WTC11 (cell line): ENCODE measurements at regions not wholly inside any gene's neighbourhood (a gene's known extent, or its start where the extent isn't known, plus 50 kb on each side); places are given as distances from the start of the nearest gene placed in this dataset.
A peak's percentile ranks its signal among the peaks of the same experiment; 100 is the strongest.

Experiments
- ATAC-seq: fragments of 200-7000 bp; cut with Tn5 transposase; 2 replicates; pipeline ENCODE4 v1.10.0; 2021; ENCODE audit warnings: mild to moderate bottlenecking, moderate library complexity
- CTCF ChIA-PET: fragments of 300-600 bp; sonication (Branson Sonifier 250); formaldehyde crosslinking; loops from one replicate; lab custom pipeline; 2021; ENCODE audit warnings: antibody characterized with exemption; lab: Charles Lee
- POLR2A ChIA-PET: fragments of 350-600 bp; sonication (Branson Sonifier 250); formaldehyde crosslinking; loops from one replicate; lab custom pipeline; 2021; ENCODE audit warnings: antibody characterized with exemption; lab: Charles Lee
- DNase-seq: peaks from one replicate; pipeline ENCODE4 v3.0.0; 2021; ENCODE audit warnings: low spot score
- H3K27ac Mint-ChIP-seq: 2 replicates; pipeline ENCODE4 v1.8.0; 2021; ENCODE audit warnings: mixed read lengths
- H3K27me3 Mint-ChIP-seq: 2 replicates; pipeline ENCODE4 v1.8.0; 2021; ENCODE audit warnings: low read depth, mild to moderate bottlenecking, moderate library complexity, mixed read lengths
- H3K36me3 Mint-ChIP-seq: 2 replicates; pipeline ENCODE4 v1.8.0; 2021; ENCODE audit warnings: mixed read lengths
- H3K4me1 Mint-ChIP-seq: 2 replicates; pipeline ENCODE4 v1.8.0; 2022; ENCODE audit warnings: mixed read lengths
- H3K4me3 Mint-ChIP-seq: 2 replicates; pipeline ENCODE4 v1.8.0; 2021; ENCODE audit warnings: mild to moderate bottlenecking, moderate library complexity, mixed read lengths
- H3K9me3 Mint-ChIP-seq: 2 replicates; pipeline ENCODE4 v1.8.0; 2021; ENCODE audit warnings: mixed read lengths
- CREB1 ChIP-seq: sonication (generic); formaldehyde crosslinking; IDR thresholded peaks from 2 replicates; pipeline ENCODE4 v1.8.0; 2023; ENCODE audit warnings: mild to moderate bottlenecking, missing genetic modification reagents
- EMX1 ChIP-seq: fragments of 250-450 bp; sonication (Bioruptor Pico); IDR thresholded peaks from 2 replicates; pipeline ENCODE4 v1.8.0; 2021; ENCODE audit warnings: mild to moderate bottlenecking
- ETV6 ChIP-seq: sonication (generic); formaldehyde crosslinking; IDR thresholded peaks from 2 replicates; pipeline ENCODE4 v1.8.1; 2022; ENCODE audit warnings: mild to moderate bottlenecking, missing genetic modification reagents
- FOXJ3 ChIP-seq: sonication (generic); formaldehyde crosslinking; IDR thresholded peaks from 2 replicates; pipeline ENCODE4 v1.9.0; 2021; ENCODE audit warnings: missing genetic modification reagents, mild to moderate bottlenecking, borderline replicate concordance
- GRHL2 ChIP-seq: fragments of 250-450 bp; sonication (Bioruptor Pico); IDR thresholded peaks from 2 replicates; pipeline ENCODE4 v1.8.0; 2022; ENCODE audit warnings: mild to moderate bottlenecking, moderate library complexity; ENCODE audit not compliant: insufficient replicate concordance, severe bottlenecking
- GTF2I ChIP-seq: fragments of 250-450 bp; sonication (Bioruptor Pico); conservative IDR thresholded peaks from 2 replicates; pipeline ENCODE4 v1.4.0; 2021; ENCODE audit warnings: mild to moderate bottlenecking
- IRF2 ChIP-seq: sonication (generic); formaldehyde crosslinking; IDR thresholded peaks from 2 replicates; pipeline ENCODE4 v1.8.0; 2022; ENCODE audit warnings: low read depth, missing genetic modification reagents, borderline replicate concordance
- KAT7 ChIP-seq: sonication (generic); formaldehyde crosslinking; IDR thresholded peaks from 2 replicates; pipeline ENCODE4 v1.8.1; 2023; ENCODE audit warnings: missing genetic modification reagents, mild to moderate bottlenecking, borderline replicate concordance
- MXD4 ChIP-seq: fragments of 250-450 bp; sonication (Bioruptor Pico); IDR thresholded peaks from 2 replicates; pipeline ENCODE4 v1.8.0; 2021; ENCODE audit warnings: mild to moderate bottlenecking, moderate library complexity, borderline replicate concordance
- NR2C2 ChIP-seq: sonication (generic); formaldehyde crosslinking; IDR thresholded peaks from 2 replicates; pipeline ENCODE4 v1.8.0; 2022; ENCODE audit warnings: mild to moderate bottlenecking, missing genetic modification reagents
- OVOL2 ChIP-seq: fragments of 250-450 bp; sonication (Bioruptor Pico); IDR thresholded peaks from 2 replicates; pipeline ENCODE4 v1.9.0; 2021; ENCODE audit warnings: mild to moderate bottlenecking, borderline replicate concordance
- TCF7 ChIP-seq: sonication (generic); formaldehyde crosslinking; IDR thresholded peaks from 2 replicates; pipeline ENCODE4 v1.8.0; 2022; ENCODE audit warnings: mild to moderate bottlenecking, low read depth, missing genetic modification reagents, moderate library complexity
- TP53 ChIP-seq: sonication (generic); formaldehyde crosslinking; IDR thresholded peaks from 2 replicates; pipeline ENCODE4 v1.8.1; 2023; ENCODE audit warnings: mild to moderate bottlenecking, missing genetic modification reagents
- ZNF317 ChIP-seq: sonication (generic); formaldehyde crosslinking; IDR thresholded peaks from 2 replicates; pipeline ENCODE4 v1.8.1; 2023; ENCODE audit warnings: low read depth, mild to moderate bottlenecking, moderate library complexity, missing genetic modification reagents, borderline replicate concordance
- ZNF416 ChIP-seq: fragments of 250-450 bp; sonication (Bioruptor Pico); IDR thresholded peaks from 2 replicates; pipeline ENCODE4 v1.9.0; 2021; ENCODE audit warnings: mild to moderate bottlenecking, inconsistent platforms
- ZNF671 ChIP-seq: fragments of 250-450 bp; sonication (Bioruptor Pico); IDR thresholded peaks from 2 replicates; pipeline ENCODE4 v1.8.0; 2021; ENCODE audit warnings: mild to moderate bottlenecking
- TF ChIP-seq, protein P1 (sequence below): sonication (generic); formaldehyde crosslinking; IDR thresholded peaks from 2 replicates; pipeline ENCODE4 v1.8.1; 2023; ENCODE audit warnings: mild to moderate bottlenecking, missing genetic modification reagents, moderate library complexity
- TF ChIP-seq, protein P2 (sequence below): fragments of 250-450 bp; sonication (Bioruptor Pico); IDR thresholded peaks from 2 replicates; pipeline ENCODE4 v2.1.2; 2022; ENCODE audit warnings: mild to moderate bottlenecking, moderate library complexity
- TF ChIP-seq, protein P3 (sequence below): sonication (generic); formaldehyde crosslinking; IDR thresholded peaks from 2 replicates; pipeline ENCODE4 v1.8.1; 2022; ENCODE audit warnings: mild to moderate bottlenecking, missing genetic modification reagents, moderate library complexity, borderline replicate concordance
- TF ChIP-seq, protein P4 (sequence below): fragments of 250-450 bp; sonication (Bioruptor Pico); IDR thresholded peaks from 2 replicates; pipeline ENCODE4 v1.9.0; 2021; ENCODE audit warnings: mild to moderate bottlenecking
- TF ChIP-seq, protein P5 (sequence below): sonication (generic); formaldehyde crosslinking; IDR thresholded peaks from 2 replicates; pipeline ENCODE4 v1.8.0; 2023; ENCODE audit warnings: missing genetic modification reagents
- TF ChIP-seq, protein P6 (sequence below): fragments of 250-450 bp; sonication (Bioruptor Pico); conservative IDR thresholded peaks from 2 replicates; pipeline ENCODE4 v1.9.0; 2021; ENCODE audit warnings: mild to moderate bottlenecking
- TF ChIP-seq, protein P7 (sequence below): sonication (generic); formaldehyde crosslinking; IDR thresholded peaks from 2 replicates; pipeline ENCODE4 v1.8.1; 2022; ENCODE audit warnings: missing genetic modification reagents, borderline replicate concordance

DNA sequence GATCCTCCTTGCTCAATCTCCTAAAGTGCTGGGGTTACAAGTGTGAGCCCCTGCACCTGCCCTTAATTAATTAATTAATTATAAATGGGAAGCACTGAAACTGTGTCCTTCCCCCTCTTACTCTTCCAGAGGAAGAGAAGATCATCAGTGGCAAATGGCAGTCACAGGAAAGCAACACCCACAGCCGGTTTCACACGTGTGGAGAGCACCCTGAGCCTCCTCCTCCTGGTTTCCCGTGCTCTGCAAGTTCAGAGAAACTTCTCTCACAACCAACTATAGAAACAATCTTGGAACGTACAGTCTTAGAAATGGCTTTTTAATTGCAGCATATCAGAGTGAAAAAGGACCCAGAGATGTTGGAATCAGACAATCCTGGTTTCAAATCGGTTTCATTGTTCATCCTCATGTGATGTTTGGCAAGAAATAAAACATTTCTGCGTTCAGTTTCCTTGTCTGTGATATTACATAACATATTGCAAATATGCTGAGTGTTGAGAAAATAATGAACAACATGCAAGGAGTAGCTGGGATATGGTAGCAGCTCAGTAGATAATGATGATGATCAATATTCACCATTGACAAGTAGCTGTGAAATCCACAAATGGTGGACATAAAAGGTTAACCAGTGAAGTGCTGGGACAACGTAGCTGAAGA is 141.0 kb upstream of the KCTD1 start:
- Mint-ChIP-seq H3K9me3 (peaks cover 21% of the 10 kb centered on the region), H3K4me3 (no peak overlapping the region), H3K36me3 (peaks cover 5% of the 10 kb centered on the region), H3K27me3 (peaks cover 43% of the 10 kb centered on the region), H3K27ac (no peak overlapping the region), H3K4me1 (peaks cover 30% of the 10 kb centered on the region)
- no peak for DNase-seq
- POLR2A ChIA-PET: no interaction called here
- TF ChIP-seq GTF2I (no peak), TP53 (no peak), OVOL2 (CRISPR knock-in tag) (no peak), NR2C2 (no peak), FOXJ3 (CRISPR knock-in tag) (no peak), IRF2 (CRISPR knock-in tag) (no peak), KAT7 (CRISPR knock-in tag) (no peak), ZNF317 (no peak), ZNF416 (no peak), ZNF671 (no peak), TCF7 (no peak)
- TF ChIP-seq, protein P1, sequence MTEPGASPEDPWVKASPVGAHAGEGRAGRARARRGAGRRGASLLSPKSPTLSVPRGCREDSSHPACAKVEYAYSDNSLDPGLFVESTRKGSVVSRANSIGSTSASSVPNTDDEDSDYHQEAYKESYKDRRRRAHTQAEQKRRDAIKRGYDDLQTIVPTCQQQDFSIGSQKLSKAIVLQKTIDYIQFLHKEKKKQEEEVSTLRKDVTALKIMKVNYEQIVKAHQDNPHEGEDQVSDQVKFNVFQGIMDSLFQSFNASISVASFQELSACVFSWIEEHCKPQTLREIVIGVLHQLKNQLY (CRISPR knock-in tag): no peak
- TF ChIP-seq, protein P2, sequence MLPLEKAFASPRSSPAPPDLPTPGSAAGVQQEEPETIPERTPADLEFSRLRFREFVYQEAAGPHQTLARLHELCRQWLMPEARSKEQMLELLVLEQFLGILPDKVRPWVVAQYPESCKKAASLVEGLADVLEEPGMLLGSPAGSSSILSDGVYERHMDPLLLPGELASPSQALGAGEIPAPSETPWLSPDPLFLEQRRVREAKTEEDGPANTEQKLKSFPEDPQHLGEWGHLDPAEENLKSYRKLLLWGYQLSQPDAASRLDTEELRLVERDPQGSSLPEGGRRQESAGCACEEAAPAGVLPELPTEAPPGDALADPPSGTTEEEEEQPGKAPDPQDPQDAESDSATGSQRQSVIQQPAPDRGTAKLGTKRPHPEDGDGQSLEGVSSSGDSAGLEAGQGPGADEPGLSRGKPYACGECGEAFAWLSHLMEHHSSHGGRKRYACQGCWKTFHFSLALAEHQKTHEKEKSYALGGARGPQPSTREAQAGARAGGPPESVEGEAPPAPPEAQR (CRISPR knock-in tag): no peak
- TF ChIP-seq, protein P3, sequence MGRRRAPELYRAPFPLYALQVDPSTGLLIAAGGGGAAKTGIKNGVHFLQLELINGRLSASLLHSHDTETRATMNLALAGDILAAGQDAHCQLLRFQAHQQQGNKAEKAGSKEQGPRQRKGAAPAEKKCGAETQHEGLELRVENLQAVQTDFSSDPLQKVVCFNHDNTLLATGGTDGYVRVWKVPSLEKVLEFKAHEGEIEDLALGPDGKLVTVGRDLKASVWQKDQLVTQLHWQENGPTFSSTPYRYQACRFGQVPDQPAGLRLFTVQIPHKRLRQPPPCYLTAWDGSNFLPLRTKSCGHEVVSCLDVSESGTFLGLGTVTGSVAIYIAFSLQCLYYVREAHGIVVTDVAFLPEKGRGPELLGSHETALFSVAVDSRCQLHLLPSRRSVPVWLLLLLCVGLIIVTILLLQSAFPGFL (CRISPR knock-in tag): no peak
- TF ChIP-seq, protein P4, sequence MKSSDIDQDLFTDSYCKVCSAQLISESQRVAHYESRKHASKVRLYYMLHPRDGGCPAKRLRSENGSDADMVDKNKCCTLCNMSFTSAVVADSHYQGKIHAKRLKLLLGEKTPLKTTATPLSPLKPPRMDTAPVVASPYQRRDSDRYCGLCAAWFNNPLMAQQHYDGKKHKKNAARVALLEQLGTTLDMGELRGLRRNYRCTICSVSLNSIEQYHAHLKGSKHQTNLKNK: no peak
- TF ChIP-seq, protein P5, sequence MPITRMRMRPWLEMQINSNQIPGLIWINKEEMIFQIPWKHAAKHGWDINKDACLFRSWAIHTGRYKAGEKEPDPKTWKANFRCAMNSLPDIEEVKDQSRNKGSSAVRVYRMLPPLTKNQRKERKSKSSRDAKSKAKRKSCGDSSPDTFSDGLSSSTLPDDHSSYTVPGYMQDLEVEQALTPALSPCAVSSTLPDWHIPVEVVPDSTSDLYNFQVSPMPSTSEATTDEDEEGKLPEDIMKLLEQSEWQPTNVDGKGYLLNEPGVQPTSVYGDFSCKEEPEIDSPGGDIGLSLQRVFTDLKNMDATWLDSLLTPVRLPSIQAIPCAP (CRISPR knock-in tag): no peak
- CTCF ChIA-PET: no interaction called here
- ATAC-seq: no peak

DNA sequence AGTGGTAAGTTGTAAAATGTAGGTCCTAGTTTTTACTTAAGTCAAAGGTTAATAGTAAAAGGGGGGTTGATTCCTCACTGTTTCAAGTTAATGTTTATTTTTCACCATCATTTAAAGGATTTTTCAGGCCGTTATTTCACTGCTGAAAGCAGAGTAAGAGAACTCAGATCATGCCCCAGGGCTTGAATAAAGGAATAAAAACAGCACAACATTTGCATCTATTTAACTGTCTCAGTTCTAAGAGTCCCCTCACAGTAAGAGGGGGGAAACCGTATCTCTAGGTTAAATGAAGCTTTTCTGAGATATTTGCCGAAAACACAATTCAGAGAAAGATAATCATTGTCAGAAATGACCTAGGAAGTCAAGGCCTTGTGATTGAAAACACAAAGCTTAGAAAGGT is 138.2 kb upstream of the KCTD1 start:
- DNase-seq: no peak
- peak; percentile 64 for ATAC-seq
- no peak overlapping the region for H3K4me3 Mint-ChIP-seq
- H3K36me3 Mint-ChIP-seq: peaks cover 4% of the 10 kb centered on the region
- H3K4me1 Mint-ChIP-seq: peaks cover 36% of the 10 kb centered on the region
- H3K27me3 Mint-ChIP-seq: peaks cover 59% of the 10 kb centered on the region
- CTCF ChIA-PET: interaction anchor here (2.8 kb wide), 1 partner anchor 65 kb away, joined by 14 read pairs; no protein-coding TSS in a partner anchor
- TF ChIP-seq MXD4 (CRISPR knock-in tag) (no peak), EMX1 (CRISPR knock-in tag) (no peak), GRHL2 (CRISPR knock-in tag) (no peak), CREB1 (CRISPR knock-in tag) (no peak), ETV6 (no peak), ZNF671 (no peak), KAT7 (CRISPR knock-in tag) (no peak)
- TF ChIP-seq, protein P6, sequence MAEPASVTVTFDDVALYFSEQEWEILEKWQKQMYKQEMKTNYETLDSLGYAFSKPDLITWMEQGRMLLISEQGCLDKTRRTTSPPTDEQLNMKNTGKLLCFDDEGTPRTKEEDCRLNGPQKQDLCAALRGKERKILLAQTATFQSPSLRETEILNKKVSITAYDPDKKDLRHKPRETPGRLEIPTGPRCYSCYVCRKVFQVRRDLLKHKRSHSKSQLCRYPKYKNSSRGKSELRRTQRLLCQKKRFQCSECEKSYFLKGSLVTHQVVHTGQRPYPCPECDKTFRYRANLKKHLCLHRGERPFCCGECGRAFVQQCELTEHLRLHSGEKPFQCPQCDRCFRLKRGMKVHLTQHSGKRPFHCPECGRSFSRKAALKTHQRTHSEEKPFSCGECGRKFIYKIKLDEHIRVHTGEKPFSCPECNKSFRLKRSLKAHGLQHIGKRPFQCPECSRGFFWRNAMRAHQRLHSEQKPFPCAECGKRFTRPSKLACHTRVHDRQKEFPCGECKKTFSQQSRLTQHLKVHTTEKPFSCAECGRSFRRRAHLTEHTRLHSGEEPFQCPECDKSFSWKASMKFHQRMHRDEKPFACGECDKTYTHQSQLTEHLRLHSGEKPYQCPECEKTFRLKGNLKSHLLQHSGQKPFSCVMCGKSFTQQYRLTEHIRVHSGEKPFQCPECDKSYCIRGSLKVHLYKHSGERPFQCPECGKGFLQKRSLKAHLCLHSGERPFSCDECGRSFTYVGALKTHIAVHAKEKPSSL: no peak
- TF ChIP-seq, protein P5 (CRISPR knock-in tag): no peak
- TF ChIP-seq, protein P7, sequence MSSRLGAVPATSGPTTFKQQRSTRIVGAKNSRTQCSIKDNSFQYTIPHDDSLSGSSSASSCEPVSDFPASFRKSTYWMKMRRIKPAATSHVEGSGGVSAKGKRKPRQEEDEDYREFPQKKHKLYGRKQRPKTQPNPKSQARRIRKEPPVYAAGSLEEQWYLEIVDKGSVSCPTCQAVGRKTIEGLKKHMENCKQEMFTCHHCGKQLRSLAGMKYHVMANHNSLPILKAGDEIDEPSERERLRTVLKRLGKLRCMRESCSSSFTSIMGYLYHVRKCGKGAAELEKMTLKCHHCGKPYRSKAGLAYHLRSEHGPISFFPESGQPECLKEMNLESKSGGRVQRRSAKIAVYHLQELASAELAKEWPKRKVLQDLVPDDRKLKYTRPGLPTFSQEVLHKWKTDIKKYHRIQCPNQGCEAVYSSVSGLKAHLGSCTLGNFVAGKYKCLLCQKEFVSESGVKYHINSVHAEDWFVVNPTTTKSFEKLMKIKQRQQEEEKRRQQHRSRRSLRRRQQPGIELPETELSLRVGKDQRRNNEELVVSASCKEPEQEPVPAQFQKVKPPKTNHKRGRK: no peak
- POLR2A ChIA-PET: no interaction called here
- H3K9me3 Mint-ChIP-seq: peaks cover 10% of the 10 kb centered on the region
- H3K27ac Mint-ChIP-seq: no peak overlapping the region; the same call in 1 of the 2 replicates
